Karpas-422 (cell line): ENCODE measurements at regions not wholly inside any gene's neighbourhood (a gene's known extent, or its start where the extent isn't known, plus 50 kb on each side); places are given as distances from the start of the nearest gene placed in this dataset.

ENCODE experiments used
- DNase-seq: peaks from one replicate; pipeline ENCODE4 v3.0.0-alpha.2; 2015
- H2AFZ ChIP-seq: fragments of 200-600 bp; sonication (generic); 2 replicates; pipeline ENCODE4 v1.6.1; 2014; ENCODE audit warnings: antibody characterized with exemption, low read length, mixed read lengths
- H3K27ac ChIP-seq: fragments of 200-600 bp; sonication (generic); 2 replicates; pipeline ENCODE4 v1.5.1; 2014; ENCODE audit warnings: mild to moderate bottlenecking, low read length, moderate library complexity
- H3K27me3 ChIP-seq: fragments of 200-600 bp; sonication (generic); 2 replicates; pipeline ENCODE4 v1.6.1; 2014; ENCODE audit warnings: low read length, mixed read lengths
- H3K36me3 ChIP-seq: fragments of 200-600 bp; sonication (generic); 2 replicates; pipeline ENCODE4 v1.6.1; 2014; ENCODE audit warnings: low read length, mixed read lengths; ENCODE audit not compliant: insufficient read depth
- H3K4me1 ChIP-seq: fragments of 200-600 bp; sonication (generic); 2 replicates; pipeline ENCODE4 v1.6.1; 2014; ENCODE audit warnings: mild to moderate bottlenecking, low read length, mixed read lengths
- H3K4me2 ChIP-seq: fragments of 200-600 bp; sonication (generic); 2 replicates; pipeline ENCODE4 v1.6.1; 2014; ENCODE audit warnings: low read length, low read depth, mild to moderate bottlenecking; ENCODE audit not compliant: poor library complexity, severe bottlenecking
- H3K4me3 ChIP-seq: fragments of 200-600 bp; sonication (generic); 2 replicates; pipeline ENCODE4 v1.5.1; 2014; ENCODE audit warnings: mild to moderate bottlenecking, antibody characterized with exemption, low read length, mixed read lengths
- H3K79me2 ChIP-seq: fragments of 200-600 bp; sonication (generic); 2 replicates; pipeline ENCODE4 v1.6.1; 2014; ENCODE audit warnings: mild to moderate bottlenecking, low read length, mixed read lengths
- H3K9ac ChIP-seq: fragments of 200-600 bp; sonication (generic); 2 replicates; pipeline ENCODE4 v1.6.0; 2014; ENCODE audit warnings: low read length
- H3K9me2 ChIP-seq: fragments of 200-600 bp; sonication (generic), shearing (Covaris generic); replicated peaks from 2 replicates; pipeline ENCODE4 v1.6.0; 2014; ENCODE audit warnings: mild to moderate bottlenecking, low read length, moderate library complexity; ENCODE audit not compliant: insufficient read depth
- H3K9me3 ChIP-seq: fragments of 300-700, 200-600 bp; sonication (generic); 2 replicates; pipeline ENCODE4 v1.6.1; 2014; ENCODE audit warnings: low read length, mixed read lengths
- H4K20me1 ChIP-seq: fragments of 200-600 bp; sonication (generic); 2 replicates; pipeline ENCODE4 v1.6.1; 2014; ENCODE audit warnings: mild to moderate bottlenecking, antibody characterized with exemption, low read length, low read depth; ENCODE audit not compliant: insufficient read depth

DNA sequence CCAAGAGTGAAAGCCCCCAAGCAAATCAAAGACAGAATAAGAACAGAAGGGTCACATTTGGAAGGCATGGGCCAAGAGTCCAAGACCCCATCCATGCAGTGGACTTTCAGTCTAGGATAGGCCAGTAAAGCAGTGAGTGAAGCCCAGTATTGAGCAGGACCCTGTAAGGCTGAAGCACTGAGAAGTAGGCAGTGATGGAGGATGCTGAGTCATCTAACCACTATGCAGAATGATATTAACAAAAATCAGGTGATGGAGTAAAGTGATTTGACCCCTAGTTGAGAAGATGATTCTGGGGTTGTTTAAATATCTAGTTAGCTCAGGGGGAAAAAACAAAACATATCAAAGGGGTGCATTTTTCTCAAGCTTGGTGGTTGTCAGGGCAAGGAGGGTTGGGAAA is 308.7 kb upstream of the PLXNA2 start:
- no peaks in the 10 kb centered on the region for H3K36me3 ChIP-seq
- H3K27me3 ChIP-seq = no peaks in the 10 kb centered on the region
- no peaks in the 10 kb centered on the region for H3K9me3 ChIP-seq
- no peak for DNase-seq
- no peaks in the 10 kb centered on the region for H4K20me1 ChIP-seq
- H3K4me3 ChIP-seq = no peak overlapping the region
- H2AFZ ChIP-seq = no peak overlapping the region
- H3K4me1 ChIP-seq = no peaks in the 10 kb centered on the region
- no peak overlapping the region for H3K4me2 ChIP-seq
- H3K9me2 ChIP-seq = no peaks in the 10 kb centered on the region
- H3K27ac ChIP-seq = no peak overlapping the region
- no peaks in the 10 kb centered on the region for H3K79me2 ChIP-seq
- H3K9ac ChIP-seq = no peak overlapping the region

- H4K20me1 ChIP-seq = no peaks in the 10 kb centered on the region
- no peak overlapping the region for H3K9ac ChIP-seq
- no peaks in the 10 kb centered on the region for H3K79me2 ChIP-seq
- no peak overlapping the region for H3K4me2 ChIP-seq
- no peaks in the 10 kb centered on the region for H3K4me1 ChIP-seq
- no peaks in the 10 kb centered on the region for H3K9me3 ChIP-seq
- no peak overlapping the region for H3K27ac ChIP-seq
- no peak for DNase-seq
- no peaks in the 10 kb centered on the region; the same call in 1 of the 2 replicates for H3K9me2 ChIP-seq
- no peaks in the 10 kb centered on the region for H3K27me3 ChIP-seq
- H2AFZ ChIP-seq = no peak overlapping the region
- no peak overlapping the region for H3K4me3 ChIP-seq
- H3K36me3 ChIP-seq = no peaks in the 10 kb centered on the region
Observed at GRCh38 chr1:208556461-208556860, 312.3 kb upstream of the PLXNA2 start.

DNA sequence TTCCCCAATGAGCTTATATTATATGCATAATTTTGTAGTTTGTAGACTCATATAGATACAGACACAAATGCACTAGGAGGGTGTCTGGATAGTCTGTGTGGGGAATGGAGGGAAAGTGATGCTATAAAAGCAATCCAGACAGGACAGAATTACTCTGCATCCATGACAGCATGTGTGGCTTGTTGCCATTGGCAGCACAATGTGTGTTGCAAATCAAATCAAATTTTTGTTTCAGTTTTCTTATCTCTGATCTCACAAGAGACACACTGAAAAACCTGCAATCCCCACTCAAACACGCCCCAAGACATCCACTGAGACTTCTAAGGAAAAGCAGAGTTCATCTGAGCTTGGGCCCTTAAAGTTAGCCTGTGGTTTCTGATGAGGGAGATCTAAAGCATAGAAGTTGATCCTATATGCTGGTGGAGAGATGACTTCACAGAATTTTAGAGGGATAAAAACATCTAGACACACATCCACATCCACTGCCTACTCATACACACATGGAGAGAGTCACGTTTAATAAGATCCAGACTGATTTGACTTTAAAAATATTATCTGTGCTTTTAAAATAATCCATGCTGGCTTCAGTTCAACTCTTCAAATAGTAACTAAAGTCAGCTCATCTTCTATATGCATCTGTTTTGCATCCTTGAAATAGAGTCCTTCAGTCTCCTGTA is 313.0 kb upstream of the PLXNA2 start:
- Histone ChIP-seq H3K9me3 (no peaks in the 10 kb centered on the region), H3K79me2 (no peaks in the 10 kb centered on the region), H3K4me1 (no peaks in the 10 kb centered on the region), H3K9ac (no peak overlapping the region), H4K20me1 (no peaks in the 10 kb centered on the region), H3K27ac (no peak overlapping the region), H3K27me3 (no peaks in the 10 kb centered on the region), H2AFZ (no peak overlapping the region), H3K9me2 (no peaks in the 10 kb centered on the region; the same call in 1 of the 2 replicates), H3K4me2 (no peak overlapping the region), H3K4me3 (no peak overlapping the region), H3K36me3 (no peaks in the 10 kb centered on the region)
- no peak for DNase-seq

DNA sequence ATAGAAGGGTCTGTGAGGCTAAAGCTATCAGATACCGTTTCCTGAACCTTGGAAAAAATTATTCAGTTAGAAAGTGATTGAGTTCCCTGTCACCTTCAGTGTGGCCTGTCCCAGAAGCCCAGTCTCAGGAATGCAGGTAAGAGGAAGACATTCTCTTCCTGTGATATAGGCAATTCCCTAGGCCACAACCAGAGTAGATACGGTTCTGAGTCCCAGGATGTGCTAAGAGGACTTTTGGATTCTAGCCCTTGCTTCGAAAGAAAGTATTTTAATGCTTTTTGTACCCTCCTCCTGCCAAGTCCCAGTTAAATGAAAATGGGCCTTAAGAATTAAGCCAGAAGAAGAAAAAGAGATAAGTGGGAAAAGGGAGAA is 313.5 kb upstream of the PLXNA2 start:
- H3K9me3 ChIP-seq = no peaks in the 10 kb centered on the region
- no peak overlapping the region for H3K4me2 ChIP-seq
- no peak overlapping the region for H3K9ac ChIP-seq
- no peak overlapping the region for H3K4me3 ChIP-seq
- H3K9me2 ChIP-seq = no peaks in the 10 kb centered on the region; the same call in 1 of the 2 replicates
- H3K4me1 ChIP-seq = no peaks in the 10 kb centered on the region
- H3K36me3 ChIP-seq = no peaks in the 10 kb centered on the region
- H3K27me3 ChIP-seq = no peaks in the 10 kb centered on the region
- no peaks in the 10 kb centered on the region for H3K79me2 ChIP-seq
- no peak overlapping the region for H2AFZ ChIP-seq
- no peak for DNase-seq
- H3K27ac ChIP-seq = no peak overlapping the region
- no peaks in the 10 kb centered on the region for H4K20me1 ChIP-seq

- Histone ChIP-seq H3K9me3 (no peaks in the 10 kb centered on the region), H3K4me2 (no peak overlapping the region), H3K27me3 (no peaks in the 10 kb centered on the region), H3K4me1 (no peaks in the 10 kb centered on the region), H3K79me2 (no peaks in the 10 kb centered on the region), H3K9me2 (no peaks in the 10 kb centered on the region; the same call in 1 of the 2 replicates), H3K36me3 (no peaks in the 10 kb centered on the region), H2AFZ (no peak overlapping the region), H3K27ac (no peak overlapping the region), H3K4me3 (no peak overlapping the region), H3K9ac (no peak overlapping the region), H4K20me1 (no peaks in the 10 kb centered on the region)
- no peak for DNase-seq
Observed at GRCh38 chr1:208559597-208560329, 315.6 kb upstream of the PLXNA2 start.

GRCh38 chr1:208562151-208562960 is 318.2 kb upstream of the PLXNA2 start:
- no peak overlapping the region for H3K4me3 ChIP-seq
- no peak for DNase-seq
- H3K4me1 ChIP-seq = no peaks in the 10 kb centered on the region
- no peaks in the 10 kb centered on the region; the same call in 1 of the 2 replicates for H3K9me2 ChIP-seq
- no peaks in the 10 kb centered on the region for H3K36me3 ChIP-seq
- H3K4me2 ChIP-seq = no peak overlapping the region
- H3K9me3 ChIP-seq = no peaks in the 10 kb centered on the region
- no peak overlapping the region for H3K9ac ChIP-seq
- no peak overlapping the region for H3K27ac ChIP-seq
- no peaks in the 10 kb centered on the region for H3K27me3 ChIP-seq
- no peaks in the 10 kb centered on the region for H4K20me1 ChIP-seq
- no peaks in the 10 kb centered on the region for H3K79me2 ChIP-seq
- no peak overlapping the region for H2AFZ ChIP-seq

DNA sequence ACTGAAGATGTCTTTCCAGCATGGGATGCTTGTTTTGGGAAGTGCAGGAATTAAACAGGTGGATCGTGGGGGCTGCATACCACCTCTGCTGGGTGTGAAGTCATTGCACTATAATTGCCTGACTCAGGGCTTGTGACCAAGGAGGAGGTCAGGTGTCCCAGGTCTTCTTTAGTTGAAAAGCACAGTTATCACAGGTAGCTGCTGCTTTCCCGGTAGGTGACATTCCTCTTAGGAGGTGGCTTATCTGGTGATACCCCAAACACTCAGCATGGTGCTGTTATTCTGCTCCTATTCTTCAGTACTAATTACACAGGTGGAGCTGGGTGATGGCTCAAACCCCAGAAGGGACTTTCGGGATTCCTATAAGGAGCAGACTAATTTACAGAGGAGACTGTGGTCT is 320.3 kb upstream of the PLXNA2 start:
- Histone ChIP-seq H3K79me2 (no peaks in the 10 kb centered on the region), H3K9ac (no peak overlapping the region), H3K9me3 (no peaks in the 10 kb centered on the region), H3K9me2 (no peaks in the 10 kb centered on the region), H3K27ac (no peak overlapping the region), H3K36me3 (no peaks in the 10 kb centered on the region), H3K27me3 (no peaks in the 10 kb centered on the region), H3K4me1 (no peaks in the 10 kb centered on the region), H3K4me2 (no peak overlapping the region), H4K20me1 (no peaks in the 10 kb centered on the region), H3K4me3 (no peak overlapping the region), H2AFZ (no peak overlapping the region)
- DNase-seq = no peak

GRCh38 chr1:208565756-208566440 is 321.7 kb upstream of the PLXNA2 start:
- Histone ChIP-seq H3K4me2 (no peak overlapping the region), H3K79me2 (no peaks in the 10 kb centered on the region)

More at GRCh38 chr1:208565756-208566440, 321.7 kb upstream of the PLXNA2 start:
- no peaks in the 10 kb centered on the region for H3K9me3 ChIP-seq
- H3K27me3 ChIP-seq = no peaks in the 10 kb centered on the region
- H3K9me2 ChIP-seq = no peaks in the 10 kb centered on the region
- H3K4me1 ChIP-seq = no peaks in the 10 kb centered on the region
- no peak for DNase-seq
- no peaks in the 10 kb centered on the region for H4K20me1 ChIP-seq
- no peak overlapping the region for H2AFZ ChIP-seq
- no peak overlapping the region for H3K4me3 ChIP-seq
- no peaks in the 10 kb centered on the region for H3K36me3 ChIP-seq
- no peak overlapping the region for H3K9ac ChIP-seq
- no peak overlapping the region for H3K27ac ChIP-seq
